CD4-positive, alpha-beta memory T cell (primary cell): ENCODE measurements at regions not wholly inside any gene's neighbourhood (a gene's known extent, or its start where the extent isn't known, plus 50 kb on each side); places are given as distances from the start of the nearest gene placed in this dataset.

Experiments used
- CTCF ChIA-PET: fragments of 350-600 bp; sonication (Branson Sonifier 250); formaldehyde crosslinking; loops from one replicate; lab custom pipeline; 2021; ENCODE audit warnings: inconsistent platforms; ENCODE audit not compliant: partially characterized antibody; lab: Charles Lee
- POLR2A ChIA-PET: fragments of 350-600 bp; sonication (Branson Sonifier 250); formaldehyde crosslinking; loops from one replicate; lab custom pipeline; 2021; ENCODE audit not compliant: partially characterized antibody; lab: Charles Lee
- DNase-seq, 5 donors: peaks; one replicate each; pipeline versions ENCODE4 v3.0.0 to v3.0.0-alpha.2; 2020 to 2022; ENCODE audit warnings: mixed read lengths in 1 of 5
- H3K27ac ChIP-seq: one replicate; pipeline ENCODE4 v1.7.0; 2013; ENCODE audit warnings: low read depth, low read length
- H3K27me3 ChIP-seq: 2 replicates; pipeline ENCODE4 v1.7.0; 2013; ENCODE audit warnings: mild to moderate bottlenecking, low read length, moderate library complexity; ENCODE audit not compliant: insufficient read depth
- H3K36me3 ChIP-seq: 2 replicates; pipeline ENCODE4 v1.7.0; 2013; ENCODE audit warnings: mild to moderate bottlenecking, low read length, moderate library complexity; ENCODE audit not compliant: insufficient read depth
- H3K4me1 ChIP-seq: 2 replicates; pipeline ENCODE4 v1.7.0; 2013; ENCODE audit warnings: mild to moderate bottlenecking, low read length, moderate library complexity; ENCODE audit not compliant: insufficient read depth
- H3K4me3 ChIP-seq, 2 donors: one replicate each; pipeline ENCODE4 v1.7.0; 2013; ENCODE audit warnings: low read length in 2 of 2, mild to moderate bottlenecking in 1 of 2
- H3K9me3 ChIP-seq, 2 donors: one replicate each; pipeline ENCODE4 v1.7.0; 2013; ENCODE audit warnings: low read length in 2 of 2, control low read depth in 1 of 2; ENCODE audit not compliant: control insufficient read depth in 1 of 2
- H3K27ac Mint-ChIP-seq, 7 donors: one replicate each; pipeline ENCODE4 v1.8.0; 2020 to 2021; ENCODE audit warnings: mixed read lengths in 7 of 7, mild to moderate bottlenecking in 6 of 7, inconsistent platforms in 3 of 7, moderate library complexity in 3 of 7
- H3K27me3 Mint-ChIP-seq, 2 donors: one replicate each; pipeline ENCODE4 v1.8.0; 2020 to 2021; ENCODE audit warnings: mixed read lengths in 2 of 2
- H3K36me3 Mint-ChIP-seq, 2 donors: one replicate each; pipeline ENCODE4 v1.8.0; 2020 to 2021; ENCODE audit warnings: mixed read lengths in 2 of 2, inconsistent platforms in 1 of 2, mild to moderate bottlenecking in 1 of 2
- H3K4me1 Mint-ChIP-seq, 4 donors: one replicate each; pipeline ENCODE4 v1.8.0; 2020 to 2021; ENCODE audit warnings: mixed read lengths in 4 of 4, mild to moderate bottlenecking in 1 of 4
- H3K4me3 Mint-ChIP-seq, 8 donors: one replicate each; pipeline ENCODE4 v1.8.0; 2020 to 2021; ENCODE audit warnings: mixed read lengths in 8 of 8, mild to moderate bottlenecking in 7 of 8, moderate library complexity in 6 of 8, inconsistent platforms in 3 of 8
- H3K9me3 Mint-ChIP-seq, 8 donors: one replicate each; pipeline ENCODE4 v1.8.0; 2020 to 2021; ENCODE audit warnings: mixed read lengths in 8 of 8, mild to moderate bottlenecking in 5 of 8, inconsistent platforms in 3 of 8, moderate library complexity in 1 of 8
- intact Hi-C: fragments of 100-400 bp; cut with micrococcal nuclease; formaldehyde crosslinking; loops from one replicate; pipeline ENCODE4 v1.15.1; 2023

DNA sequence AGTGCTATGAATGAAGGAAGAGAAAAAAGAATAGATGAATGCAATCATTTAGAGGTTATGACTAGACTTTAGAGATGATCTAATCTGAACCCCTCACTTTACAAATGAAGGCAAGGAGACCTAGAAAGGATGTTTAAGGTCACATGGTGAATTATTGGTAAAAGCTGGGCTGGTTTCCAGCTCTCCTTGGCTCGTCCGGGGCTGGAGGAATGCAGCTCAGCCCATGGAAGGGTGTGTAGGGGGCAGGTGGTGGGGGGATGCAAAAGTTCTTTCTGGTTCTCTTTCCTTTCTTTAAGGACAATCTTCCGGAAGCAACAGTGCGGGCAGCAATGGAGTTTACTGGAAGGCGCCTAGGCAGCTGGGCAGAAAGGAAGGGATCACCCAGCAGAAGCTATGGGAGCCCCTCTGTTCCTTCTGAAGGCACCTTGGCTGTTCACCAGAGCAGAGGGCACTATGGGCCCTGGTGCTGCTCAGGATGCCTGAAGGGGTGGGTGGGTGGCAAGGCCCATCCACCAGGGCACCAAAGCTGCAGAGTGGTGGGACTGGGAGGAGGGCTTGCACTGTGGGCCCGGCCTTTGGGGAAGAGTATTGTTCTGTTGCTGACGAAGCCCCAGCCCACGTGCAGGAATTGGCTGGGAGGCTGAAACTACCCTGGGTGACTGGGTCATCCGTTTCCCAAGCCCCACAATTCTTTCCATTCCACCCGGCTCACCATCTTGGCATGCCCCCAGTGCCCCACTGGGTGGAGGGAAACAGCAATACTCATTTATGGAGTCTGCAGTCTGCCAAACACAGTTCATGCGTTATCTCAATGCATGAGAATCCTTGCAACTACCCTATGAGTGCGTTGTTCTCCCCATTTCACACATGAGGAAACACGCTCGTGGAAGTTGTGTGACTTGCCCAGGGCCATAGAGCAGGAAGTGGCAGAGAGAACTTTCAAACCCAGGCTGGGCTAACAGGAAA lies 78.2 kb downstream of the IRF2BPL start:
- Mint-ChIP-seq H3K4me1 (peaks cover 18 to 53% (median 30%) of the 10 kb centered on the region in 4 donors), H3K27ac (peak overlapping the region in 2 of 7 donors; percentile 22 to 47), H3K4me3 (peak overlapping the region in 1 of 8 donors; percentile 8), H3K9me3 (no peaks in the 10 kb centered on the region), H3K36me3 (no peaks in the 10 kb centered on the region), H3K27me3 (no peaks in the 10 kb centered on the region)
- no peaks in the 10 kb centered on the region for H3K27me3 ChIP-seq
- no peaks in the 10 kb centered on the region for H3K36me3 ChIP-seq
- H3K27ac ChIP-seq: no peak overlapping the region
- no peak overlapping the region for H3K4me3 ChIP-seq
- ChIA-PET CTCF (interaction anchor here (0.9 to 6.8 kb wide), 5 partner anchors 27 to 103 kb away, joined by 3 to 50 read pairs (median 4); no protein-coding TSS in a partner anchor), POLR2A (interaction anchor here (1.5 kb wide), 2 partner anchors 11 to 29 kb away, joined by 4 to 5 read pairs; no protein-coding TSS in a partner anchor)
- peaks cover 42% of the 10 kb centered on the region for H3K4me1 ChIP-seq
- intact Hi-C loops: no loop called here
- no peaks in the 10 kb centered on the region for H3K9me3 ChIP-seq
- no peak for DNase-seq

DNA sequence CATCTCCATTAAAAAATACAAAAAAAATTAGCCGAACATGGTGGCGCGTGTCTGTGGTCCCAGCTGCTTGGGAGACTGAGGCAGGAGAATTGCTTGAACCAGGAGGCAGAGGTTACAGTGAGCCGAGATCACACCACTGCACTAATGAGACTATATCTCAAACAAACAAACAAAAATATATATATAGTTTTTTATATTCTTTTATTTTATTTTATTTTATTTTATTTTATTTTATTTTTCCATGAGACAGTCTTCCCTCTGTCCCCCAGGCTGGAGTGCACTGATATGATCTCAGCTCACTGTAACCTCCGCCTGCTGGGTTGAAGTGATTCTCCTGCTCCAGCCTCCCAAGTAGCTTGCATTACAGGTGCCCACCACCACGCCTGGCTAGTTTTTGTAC lies 79.5 kb downstream of the IRF2BPL start:
- ChIA-PET POLR2A (interaction anchor here (1.3 to 2.9 kb wide), 4 partner anchors 23 to 121 kb away, joined by 3 to 20 read pairs (median 6); no protein-coding TSS in a partner anchor), CTCF (interaction anchor here (1.0 to 6.8 kb wide), 7 partner anchors 31 to 110 kb away, joined by 3 to 50 read pairs (median 7); no protein-coding TSS in a partner anchor)
- Mint-ChIP-seq H3K4me1 (peaks cover 15 to 43% (median 23%) of the 10 kb centered on the region in 4 donors), H3K4me3 (no peak overlapping the region), H3K27me3 (no peaks in the 10 kb centered on the region), H3K36me3 (no peaks in the 10 kb centered on the region), H3K9me3 (no peaks in the 10 kb centered on the region), H3K27ac (no peak overlapping the region)
- Histone ChIP-seq H3K27ac (no peak overlapping the region), H3K4me1 (peaks cover 30% of the 10 kb centered on the region), H3K27me3 (no peaks in the 10 kb centered on the region), H3K4me3 (no peak overlapping the region), H3K9me3 (no peaks in the 10 kb centered on the region), H3K36me3 (no peaks in the 10 kb centered on the region)
- DNase-seq: no peak
- intact Hi-C loops: no loop called here

DNA sequence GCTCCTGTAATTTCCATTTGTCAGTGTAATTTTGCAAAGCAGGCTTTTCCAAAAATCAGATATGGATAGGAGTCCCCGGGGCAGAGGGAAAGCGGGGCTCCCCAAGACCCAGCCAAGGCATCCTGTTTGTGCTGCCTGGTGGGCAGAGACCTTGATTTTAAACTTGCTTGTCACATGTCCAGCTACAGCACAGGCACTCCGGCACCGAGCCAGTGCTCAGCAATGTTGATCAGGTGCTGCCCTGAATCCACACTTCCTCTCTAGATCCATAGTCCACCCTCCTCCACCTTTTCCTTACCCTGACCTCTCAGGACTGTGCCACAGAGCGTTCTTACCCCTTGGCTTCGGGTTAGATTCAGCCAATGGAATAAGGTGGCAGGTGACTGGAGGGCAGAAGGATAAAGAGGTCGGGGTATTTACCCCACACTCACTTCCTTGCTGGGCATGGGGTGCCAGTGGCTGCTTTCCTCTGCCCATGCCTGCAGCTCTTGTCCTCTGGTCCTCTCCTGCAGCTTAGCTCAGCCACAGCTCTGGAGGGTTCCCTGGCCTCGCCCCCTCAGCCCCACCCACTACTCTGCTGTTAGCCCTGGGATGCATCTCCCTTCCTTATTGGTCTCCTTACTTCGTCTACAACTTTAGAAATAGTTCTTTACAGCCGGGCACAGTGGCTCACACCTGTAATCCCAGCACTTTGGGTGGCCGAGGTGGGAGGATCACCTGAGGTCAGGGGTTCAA lies 80.1 kb downstream of the IRF2BPL start:
- Histone ChIP-seq H3K27ac (no peak overlapping the region), H3K4me3 (no peak overlapping the region), H3K9me3 (no peaks in the 10 kb centered on the region), H3K4me1 (peaks cover 24% of the 10 kb centered on the region), H3K27me3 (no peaks in the 10 kb centered on the region), H3K36me3 (no peaks in the 10 kb centered on the region)
- POLR2A ChIA-PET: interaction anchor here (1.2 to 2.9 kb wide), 9 partner anchors 7 to 122 kb away, joined by 3 to 20 read pairs (median 8); no protein-coding TSS in a partner anchor
- Mint-ChIP-seq H3K36me3 (no peaks in the 10 kb centered on the region), H3K4me1 (peaks cover 14 to 38% (median 20%) of the 10 kb centered on the region in 4 donors), H3K27me3 (no peaks in the 10 kb centered on the region), H3K27ac (peak overlapping the region in 3 of 7 donors; percentile 6 to 52 (median 48)), H3K4me3 (peak overlapping the region in 1 of 8 donors; percentile 51), H3K9me3 (no peaks in the 10 kb centered on the region)
- CTCF ChIA-PET: interaction anchor here (0.9 to 6.8 kb wide), 15 partner anchors 17 to 121 kb away, joined by 3 to 50 read pairs (median 6); partner anchors contain the start of gene IRF2BPL
- intact Hi-C loops: no loop called here
- DNase-seq: no peak

DNA sequence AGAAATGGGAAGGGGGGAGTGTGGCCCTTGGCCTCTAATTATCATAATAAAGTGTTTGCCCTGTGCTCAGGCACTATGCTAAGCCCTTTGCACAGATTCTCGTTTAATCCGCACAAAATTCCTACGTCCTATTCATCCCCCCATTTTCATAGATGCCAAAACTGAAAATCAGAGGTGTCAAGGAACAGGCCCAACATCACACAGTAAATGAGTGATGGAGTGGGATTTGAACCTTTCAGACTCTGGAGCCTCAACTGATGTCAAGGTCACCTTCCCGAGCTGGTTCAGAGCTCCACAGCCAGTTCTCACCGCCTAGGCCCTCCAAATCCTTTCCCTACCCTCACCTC lies 80.7 kb downstream of the IRF2BPL start:
- intact Hi-C loops: loop anchor here (1.0 to 2.0 kb wide), 4 partner anchors 15 to 105 kb away; no protein-coding TSS in a partner anchor
- Histone ChIP-seq H3K4me3 (no peak overlapping the region), H3K4me1 (peaks cover 20% of the 10 kb centered on the region), H3K9me3 (no peaks in the 10 kb centered on the region), H3K36me3 (no peaks in the 10 kb centered on the region), H3K27ac (peak overlapping the region; percentile 33), H3K27me3 (no peaks in the 10 kb centered on the region)
- ChIA-PET POLR2A (interaction anchor here (0.8 to 2.9 kb wide), 14 partner anchors 8 to 122 kb away, joined by 3 to 20 read pairs (median 6); no protein-coding TSS in a partner anchor), CTCF (interaction anchor here (0.7 to 6.8 kb wide), 21 partner anchors 8 to 121 kb away, joined by 3 to 50 read pairs (median 6); partner anchors contain the start of gene IRF2BPL)
- Mint-ChIP-seq H3K4me1 (peaks cover 14 to 34% (median 21%) of the 10 kb centered on the region in 4 donors), H3K27ac (peak overlapping the region in 3 of 7 donors; percentile 5 to 80 (median 75)), H3K4me3 (peak overlapping the region in 1 of 8 donors; percentile 59), H3K36me3 (no peaks in the 10 kb centered on the region), H3K27me3 (no peaks in the 10 kb centered on the region), H3K9me3 (no peaks in the 10 kb centered on the region)
- DNase-seq: no peak

DNA sequence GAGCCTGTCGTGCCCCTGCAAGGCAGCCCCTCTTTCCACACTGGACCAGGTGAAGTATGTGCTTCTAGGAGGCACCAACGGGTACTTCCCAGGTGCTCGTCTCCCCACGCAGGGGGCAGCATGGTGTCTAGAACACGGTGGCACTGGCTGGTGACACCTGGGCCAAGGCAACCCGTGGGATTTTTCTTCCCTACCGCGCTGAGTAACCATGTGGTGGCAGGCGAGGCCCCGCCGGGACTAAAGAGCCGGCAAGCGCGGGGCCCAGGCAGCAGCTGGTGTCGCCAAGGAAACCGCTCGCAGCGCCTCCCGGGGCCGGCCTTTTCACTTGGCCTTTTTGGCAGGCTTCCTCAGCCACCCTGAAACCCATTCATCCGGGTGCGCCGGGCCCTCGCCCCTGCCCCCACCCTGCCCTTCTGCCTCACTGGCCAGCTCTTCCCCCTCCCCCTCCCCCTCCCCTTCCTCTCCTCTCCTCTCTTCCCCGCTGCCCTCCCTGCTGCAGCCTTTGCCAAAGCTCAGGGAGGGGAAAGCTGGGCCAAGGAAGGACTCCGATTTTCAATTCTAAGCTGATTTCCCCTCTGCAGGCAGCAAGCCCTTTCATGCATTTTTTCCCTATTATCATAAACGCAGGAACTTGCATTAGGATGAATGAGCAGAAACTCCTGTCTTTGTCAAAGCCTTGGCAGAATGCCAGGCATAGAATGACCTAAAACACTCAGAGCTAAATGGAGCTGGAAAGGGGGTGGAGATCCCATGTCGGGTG lies 81.2 kb downstream of the IRF2BPL start:
- H3K9me3 ChIP-seq: no peaks in the 10 kb centered on the region
- peaks cover 20% of the 10 kb centered on the region for H3K4me1 ChIP-seq
- no peaks in the 10 kb centered on the region for H3K27me3 ChIP-seq
- peak overlapping the region in 7 of 8 donors; percentile 4 to 65 (median 57) for H3K4me3 Mint-ChIP-seq
- H3K4me1 Mint-ChIP-seq: peaks cover 16 to 39% (median 24%) of the 10 kb centered on the region in 4 donors
- DNase-seq: peak; percentile 68 to 82 (median 72)
- peak overlapping the region; percentile 33 for H3K27ac ChIP-seq
- intact Hi-C loops: loop anchor here (1.0 to 2.0 kb wide), 4 partner anchors 16 to 106 kb away; no protein-coding TSS in a partner anchor
- no peaks in the 10 kb centered on the region for H3K27me3 Mint-ChIP-seq
- POLR2A ChIA-PET: interaction anchor here (0.7 to 2.9 kb wide), 16 partner anchors 8 to 106 kb away, joined by 3 to 20 read pairs (median 5); no protein-coding TSS in a partner anchor
- H3K27ac Mint-ChIP-seq: peak overlapping the region; percentile 37 to 93 (median 87)
- no peaks in the 10 kb centered on the region for H3K9me3 Mint-ChIP-seq
- peak overlapping the region in 1 of 2 donors; percentile 19 for H3K4me3 ChIP-seq
- CTCF ChIA-PET: interaction anchor here (0.6 to 6.8 kb wide), 21 partner anchors 9 to 122 kb away, joined by 3 to 50 read pairs (median 6); partner anchors contain the start of gene IRF2BPL
- no peaks in the 10 kb centered on the region for H3K36me3 ChIP-seq
- no peaks in the 10 kb centered on the region for H3K36me3 Mint-ChIP-seq

DNA sequence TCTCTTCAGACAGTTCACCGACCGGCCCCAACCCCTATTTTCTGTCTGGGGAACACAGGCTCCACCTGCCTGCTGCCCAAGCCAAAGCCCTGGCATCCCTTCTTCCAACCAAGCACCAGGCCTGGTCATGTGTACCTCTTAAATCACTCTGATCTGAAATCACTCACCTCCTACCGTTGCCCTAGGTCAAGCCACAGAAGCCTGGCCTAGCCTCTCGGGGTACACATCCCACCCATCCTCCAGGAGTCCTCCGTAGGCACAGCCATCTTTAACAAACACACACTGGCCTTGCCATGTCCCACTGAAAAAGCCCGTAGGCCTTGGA lies 81.8 kb downstream of the IRF2BPL start:
- ChIA-PET CTCF (interaction anchor here (0.6 to 6.8 kb wide), 11 partner anchors 9 to 122 kb away, joined by 3 to 50 read pairs (median 7); partner anchors contain the start of gene IRF2BPL), POLR2A (interaction anchor here (0.7 to 2.9 kb wide), 12 partner anchors 9 to 107 kb away, joined by 3 to 20 read pairs (median 4); no protein-coding TSS in a partner anchor)
- Histone ChIP-seq H3K27me3 (no peaks in the 10 kb centered on the region), H3K4me3 (peak overlapping the region in 1 of 2 donors; percentile 19), H3K4me1 (peaks cover 20% of the 10 kb centered on the region), H3K36me3 (no peaks in the 10 kb centered on the region), H3K9me3 (no peaks in the 10 kb centered on the region), H3K27ac (peak overlapping the region; percentile 33)
- intact Hi-C loops: loop anchor here (1.0 to 2.0 kb wide), 4 partner anchors 16 to 107 kb away; no protein-coding TSS in a partner anchor
- DNase-seq: no peak
- H3K36me3 Mint-ChIP-seq: no peaks in the 10 kb centered on the region
- peak overlapping the region in 3 of 8 donors; percentile 57 to 65 (median 58) for H3K4me3 Mint-ChIP-seq
- peaks cover 18 to 43% (median 27%) of the 10 kb centered on the region in 4 donors for H3K4me1 Mint-ChIP-seq
- no peaks in the 10 kb centered on the region for H3K9me3 Mint-ChIP-seq
- peak overlapping the region; percentile 37 to 93 (median 87) for H3K27ac Mint-ChIP-seq
- H3K27me3 Mint-ChIP-seq: no peaks in the 10 kb centered on the region
